ENCODE measurements at regions not wholly inside any gene's neighbourhood (a gene's known extent, or its start where the extent isn't known, plus 50 kb on each side); places are given as distances from the start of the nearest gene placed in this dataset.

GRCh38 chr20:59425572-59425971, 125.2 kb downstream of the EDN3 start:
- TF ChIP-seq, protein P1, sequence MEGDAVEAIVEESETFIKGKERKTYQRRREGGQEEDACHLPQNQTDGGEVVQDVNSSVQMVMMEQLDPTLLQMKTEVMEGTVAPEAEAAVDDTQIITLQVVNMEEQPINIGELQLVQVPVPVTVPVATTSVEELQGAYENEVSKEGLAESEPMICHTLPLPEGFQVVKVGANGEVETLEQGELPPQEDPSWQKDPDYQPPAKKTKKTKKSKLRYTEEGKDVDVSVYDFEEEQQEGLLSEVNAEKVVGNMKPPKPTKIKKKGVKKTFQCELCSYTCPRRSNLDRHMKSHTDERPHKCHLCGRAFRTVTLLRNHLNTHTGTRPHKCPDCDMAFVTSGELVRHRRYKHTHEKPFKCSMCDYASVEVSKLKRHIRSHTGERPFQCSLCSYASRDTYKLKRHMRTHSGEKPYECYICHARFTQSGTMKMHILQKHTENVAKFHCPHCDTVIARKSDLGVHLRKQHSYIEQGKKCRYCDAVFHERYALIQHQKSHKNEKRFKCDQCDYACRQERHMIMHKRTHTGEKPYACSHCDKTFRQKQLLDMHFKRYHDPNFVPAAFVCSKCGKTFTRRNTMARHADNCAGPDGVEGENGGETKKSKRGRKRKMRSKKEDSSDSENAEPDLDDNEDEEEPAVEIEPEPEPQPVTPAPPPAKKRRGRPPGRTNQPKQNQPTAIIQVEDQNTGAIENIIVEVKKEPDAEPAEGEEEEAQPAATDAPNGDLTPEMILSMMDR (IDR thresholded peaks at IDR 0.05; ENCODE audit: control extremely low read depth in 1 of 3, insufficient read depth in 1 of 3, low read depth in 1 of 3, low read length in 3 of 3) = no peak
- TF ChIP-seq EP300 (IDR thresholded peaks at IDR 0.05; ENCODE audit: borderline replicate concordance in 1 of 2, low read depth in 2 of 2, low read length in 2 of 2) (no peak), HDAC2 (IDR thresholded peaks at IDR 0.05; ENCODE audit: borderline replicate concordance in 1 of 2, low read depth in 2 of 2, low read length in 2 of 2) (no peak)
